ENCODE measurements at regions not wholly inside any gene's neighbourhood (a gene's known extent, or its start where the extent isn't known, plus 50 kb on each side); places are given as distances from the start of the nearest gene placed in this dataset.

GRCh38 chr10:124346831-124347230, 71.9 kb downstream of the OAT start:
- no peak for DNase-seq (ENCODE audit: low read depth, low spot score)

- DNase-seq (ENCODE audit: low read depth, low spot score) = no peak
Observed at GRCh38 chr10:124345521-124345920, 73.2 kb downstream of the OAT start.

- DNase-seq (ENCODE audit: low read depth, low spot score) = no peak
Observed at GRCh38 chr10:124344931-124345330, 73.8 kb downstream of the OAT start.

- no peak for DNase-seq (ENCODE audit: low read depth, low spot score)
Observed at GRCh38 chr10:124344266-124344590, 74.5 kb downstream of the OAT start.

- no peak for DNase-seq (ENCODE audit: low read depth, low spot score)
Observed at GRCh38 chr10:124343351-124344265, 75.1 kb downstream of the OAT start.

GRCh38 chr10:124342821-124343170, 75.9 kb downstream of the OAT start:
- no peak for DNase-seq (ENCODE audit: low read depth, low spot score)

- DNase-seq (ENCODE audit: low read depth, low spot score) = no peak
Observed at GRCh38 chr10:124342136-124342820, 76.4 kb downstream of the OAT start.

- DNase-seq (ENCODE audit: low read depth, low spot score) = no peak
Observed at GRCh38 chr10:124341768-124342135, 77.0 kb downstream of the OAT start.

GRCh38 chr10:124340033-124340760, 78.5 kb downstream of the OAT start:
- no peak for DNase-seq (ENCODE audit: low read depth, low spot score)

GRCh38 chr10:124339119-124340032, 79.3 kb downstream of the OAT start:
- no peak for DNase-seq (ENCODE audit: low read depth, low spot score)

GRCh38 chr10:124338276-124338925, 80.3 kb downstream of the OAT start:
- no peak for DNase-seq (ENCODE audit: low read depth, low spot score)

GRCh38 chr10:124336186-124336585, 82.5 kb downstream of the OAT start:
- DNase-seq (ENCODE audit: low read depth, low spot score) = no peak

GRCh38 chr10:124333931-124334330, 84.8 kb downstream of the OAT start:
- no peak for DNase-seq (ENCODE audit: low read depth, low spot score)

- no peak for DNase-seq (ENCODE audit: low read depth, low spot score)
Observed at GRCh38 chr10:124332426-124332825, 86.3 kb downstream of the OAT start.

GRCh38 chr10:124329941-124330340, 88.8 kb downstream of the OAT start:
- no peak for DNase-seq (ENCODE audit: low read depth, low spot score)

GRCh38 chr10:124329362-124329761, 89.4 kb downstream of the OAT start:
- no peak for DNase-seq (ENCODE audit: low read depth, low spot score)

GRCh38 chr10:124328477-124329220, 90.1 kb downstream of the OAT start:
- DNase-seq (ENCODE audit: low read depth, low spot score) = no peak

- no peak for DNase-seq (ENCODE audit: low read depth, low spot score)
Observed at GRCh38 chr10:124325998-124326636, 92.6 kb downstream of the OAT start.

GRCh38 chr10:124325633-124325914, 93.1 kb downstream of the OAT start:
- DNase-seq (ENCODE audit: low read depth, low spot score) = no peak
